LNCaP clone FGC (cell line): ENCODE measurements at regions not wholly inside any gene's neighbourhood (a gene's known extent, or its start where the extent isn't known, plus 50 kb on each side); places are given as distances from the start of the nearest gene placed in this dataset.
"Not testable (repeated sequence)": the region's sequence is repeated elsewhere in the genome, so short reads cannot be mapped to it uniquely, and the experiment has no call there.

Experiments used
- DNase-seq: peaks from one replicate; pipeline ENCODE4 v3.0.0-alpha.2; 2011; ENCODE audit warnings: low read depth
- H3K4me3 ChIP-seq: 2 replicates; pipeline ENCODE4 v1.5.1; 2011; ENCODE audit warnings: mild to moderate bottlenecking, low read depth, low read length, control low read depth
- TF ChIP-seq, protein P1 (sequence below): IDR thresholded peaks from 2 replicates; pipeline ENCODE4 v1.5.1; 2012; ENCODE audit warnings: mild to moderate bottlenecking; ENCODE audit not compliant: control insufficient read depth, insufficient read depth; ENCODE audit errors: extremely low read depth

GRCh38 chr15:36191459-36191858, 388.0 kb upstream of the CDIN1 start:
- TF ChIP-seq, protein P1, sequence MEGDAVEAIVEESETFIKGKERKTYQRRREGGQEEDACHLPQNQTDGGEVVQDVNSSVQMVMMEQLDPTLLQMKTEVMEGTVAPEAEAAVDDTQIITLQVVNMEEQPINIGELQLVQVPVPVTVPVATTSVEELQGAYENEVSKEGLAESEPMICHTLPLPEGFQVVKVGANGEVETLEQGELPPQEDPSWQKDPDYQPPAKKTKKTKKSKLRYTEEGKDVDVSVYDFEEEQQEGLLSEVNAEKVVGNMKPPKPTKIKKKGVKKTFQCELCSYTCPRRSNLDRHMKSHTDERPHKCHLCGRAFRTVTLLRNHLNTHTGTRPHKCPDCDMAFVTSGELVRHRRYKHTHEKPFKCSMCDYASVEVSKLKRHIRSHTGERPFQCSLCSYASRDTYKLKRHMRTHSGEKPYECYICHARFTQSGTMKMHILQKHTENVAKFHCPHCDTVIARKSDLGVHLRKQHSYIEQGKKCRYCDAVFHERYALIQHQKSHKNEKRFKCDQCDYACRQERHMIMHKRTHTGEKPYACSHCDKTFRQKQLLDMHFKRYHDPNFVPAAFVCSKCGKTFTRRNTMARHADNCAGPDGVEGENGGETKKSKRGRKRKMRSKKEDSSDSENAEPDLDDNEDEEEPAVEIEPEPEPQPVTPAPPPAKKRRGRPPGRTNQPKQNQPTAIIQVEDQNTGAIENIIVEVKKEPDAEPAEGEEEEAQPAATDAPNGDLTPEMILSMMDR, result no peak
- DNase-seq, result no peak
- H3K4me3 ChIP-seq, result no peak overlapping the region

- H3K4me3 ChIP-seq, result peak overlapping the region; percentile 31
- DNase-seq, result not testable (repeated sequence)
Observed at GRCh38 chr15:36195361-36196007, 383.9 kb upstream of the CDIN1 start.

- H3K4me3 ChIP-seq, result no peak overlapping the region
- DNase-seq, result no peak
- TF ChIP-seq, protein P1, result no peak
Observed at GRCh38 chr15:36208868-36209582, 370.4 kb upstream of the CDIN1 start.

DNA sequence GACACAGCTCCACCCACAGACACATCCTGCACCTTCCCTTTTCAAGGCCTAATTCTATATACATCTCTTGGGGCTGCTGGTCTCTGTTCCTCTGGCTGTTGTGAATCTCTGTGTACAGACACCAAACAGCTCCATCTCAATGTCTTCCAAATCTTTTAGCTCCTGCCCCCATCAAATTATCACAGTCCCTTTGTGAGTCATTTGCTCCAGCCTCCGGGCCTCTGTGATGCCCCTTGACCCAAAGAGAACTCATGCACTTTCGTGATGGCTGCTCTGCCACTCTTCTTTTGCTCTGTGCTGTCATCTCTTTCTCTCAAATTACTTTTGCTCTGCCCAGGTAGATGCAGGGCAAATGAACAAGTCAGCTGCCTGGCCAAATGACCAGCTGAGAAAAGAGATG, 369.0 kb upstream of the CDIN1 start:
- TF ChIP-seq, protein P1, result no peak
- no peak overlapping the region for H3K4me3 ChIP-seq
- DNase-seq, result no peak

DNA sequence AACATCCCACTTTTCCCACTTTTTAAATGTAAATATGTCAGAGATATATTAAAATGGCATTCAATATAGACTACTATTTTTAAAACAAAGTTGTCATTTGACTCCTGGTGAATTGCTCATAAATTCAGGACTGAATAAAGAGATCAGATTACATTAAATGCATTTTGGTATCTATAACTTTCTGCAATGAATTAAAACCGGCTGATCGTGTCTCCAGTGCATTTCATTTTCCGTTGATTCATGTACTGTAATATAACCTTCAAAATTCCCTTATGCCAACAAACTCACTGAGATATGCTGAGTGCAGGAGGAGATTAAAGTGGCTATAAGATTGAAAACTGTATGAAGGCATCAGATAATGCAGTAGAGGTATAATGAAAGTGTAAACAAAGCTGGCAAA, 361.1 kb upstream of the CDIN1 start:
- TF ChIP-seq, protein P1, result no peak
- no peak overlapping the region for H3K4me3 ChIP-seq
- DNase-seq, result no peak

DNA sequence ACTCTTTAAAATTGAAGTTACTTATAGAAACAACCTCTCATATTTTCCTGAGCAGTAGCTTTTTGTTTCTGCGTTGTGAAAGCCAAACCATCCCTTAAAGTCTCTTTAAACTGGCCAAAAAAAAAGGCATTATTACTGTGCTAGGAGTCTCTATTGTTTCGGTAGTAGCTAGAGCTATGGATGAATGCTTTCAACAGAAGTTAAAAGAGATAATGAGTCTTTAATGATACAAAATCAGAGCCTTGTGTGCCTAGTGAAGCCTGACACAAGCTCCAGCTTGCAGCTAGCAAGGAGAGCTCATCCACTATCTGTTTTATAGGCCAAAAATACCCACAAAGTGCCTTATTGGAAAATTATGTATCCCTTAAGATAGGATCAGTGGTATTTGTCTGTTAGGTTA, 360.4 kb upstream of the CDIN1 start:
- DNase-seq, result no peak
- TF ChIP-seq, protein P1, result no peak
- no peak overlapping the region for H3K4me3 ChIP-seq

GRCh38 chr15:36221992-36222391, 357.4 kb upstream of the CDIN1 start:
- no peak for DNase-seq
- H3K4me3 ChIP-seq, result no peak overlapping the region
- TF ChIP-seq, protein P1, result no peak
